Activated naive CD4-positive, alpha-beta T cell treated with anti-CD3 and anti-CD28 coated beads, Interleukin-2, amount 50 U/mL, for 72 hours (primary cell): ENCODE measurements at regions not wholly inside any gene's neighbourhood (a gene's known extent, or its start where the extent isn't known, plus 50 kb on each side); places are given as distances from the start of the nearest gene placed in this dataset.

Source experiments
- ATAC-seq, 2 donors: fragments of 150-1000 bp; cut with Tn5 transposase; 2 replicates each; pipeline ENCODE4 v1.10.0; 2021; ENCODE audit warnings: mild to moderate bottlenecking in 2 of 2, moderate library complexity in 2 of 2
- DNase-seq, 2 donors: peaks; one replicate each; pipeline ENCODE4 v3.0.0; 2021 to 2022; ENCODE audit warnings: low spot score in 2 of 2
- H3K27ac Mint-ChIP-seq, 2 donors: one replicate each; pipeline ENCODE4 v1.8.0; 2022; ENCODE audit warnings: mild to moderate bottlenecking in 2 of 2, mixed read lengths in 2 of 2
- H3K36me3 Mint-ChIP-seq, 2 donors: one replicate each; pipeline ENCODE4 v1.8.0; 2022; ENCODE audit warnings: mixed read lengths in 2 of 2
- H3K9me3 Mint-ChIP-seq, 2 donors: one replicate each; pipeline ENCODE4 v1.8.0; 2022; ENCODE audit warnings: mixed read lengths in 2 of 2

DNA sequence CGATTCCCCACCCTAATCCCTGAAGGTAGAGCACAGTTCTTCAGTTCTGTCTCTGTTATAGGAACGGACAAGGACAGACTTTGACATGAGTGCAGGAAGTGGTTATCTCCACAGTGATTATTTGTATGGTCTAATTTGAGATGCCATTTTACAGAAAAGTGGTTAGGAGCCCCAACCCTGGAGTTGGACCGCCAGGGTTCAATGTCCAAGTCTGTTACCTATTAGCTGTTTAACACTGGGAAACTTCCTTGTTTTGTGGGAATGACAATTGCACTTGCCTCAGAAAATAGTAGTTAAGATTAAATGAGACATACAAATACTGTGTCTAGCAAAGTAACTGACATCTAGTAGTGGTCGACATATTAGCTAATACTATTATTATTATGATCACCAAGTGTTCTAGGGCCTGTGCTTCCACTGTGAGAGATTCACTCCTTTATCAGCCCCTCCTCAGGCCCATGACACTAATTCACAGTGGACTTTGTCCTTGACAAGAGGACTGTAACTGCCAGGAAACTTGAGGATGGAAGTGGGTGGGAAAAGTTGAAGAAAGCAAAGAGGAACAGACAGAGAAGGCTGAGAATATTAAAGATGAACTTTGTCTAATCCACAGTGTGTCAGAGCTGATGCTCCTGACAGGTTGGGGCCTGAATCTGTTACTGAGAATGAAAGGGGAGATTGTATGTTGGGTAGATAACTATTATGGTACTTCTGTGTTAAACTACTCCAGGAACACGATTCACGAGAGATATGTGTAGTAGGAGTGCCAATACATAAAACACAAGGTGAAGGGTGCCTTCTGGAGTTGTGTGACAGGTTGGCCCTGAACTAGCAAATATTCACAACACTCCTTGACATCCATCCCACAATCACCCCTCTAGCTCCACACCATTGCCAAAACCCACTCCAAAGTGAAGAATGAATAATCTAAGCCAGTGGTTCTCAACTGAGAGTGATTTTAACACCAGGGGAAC lies 66.4 kb downstream of the TAC1 start:
- Mint-ChIP-seq H3K36me3 (no peaks in the 10 kb centered on the region), H3K27ac (no peak overlapping the region), H3K9me3 (no peaks in the 10 kb centered on the region)
- no peak for ATAC-seq
- DNase-seq = no peak

DNA sequence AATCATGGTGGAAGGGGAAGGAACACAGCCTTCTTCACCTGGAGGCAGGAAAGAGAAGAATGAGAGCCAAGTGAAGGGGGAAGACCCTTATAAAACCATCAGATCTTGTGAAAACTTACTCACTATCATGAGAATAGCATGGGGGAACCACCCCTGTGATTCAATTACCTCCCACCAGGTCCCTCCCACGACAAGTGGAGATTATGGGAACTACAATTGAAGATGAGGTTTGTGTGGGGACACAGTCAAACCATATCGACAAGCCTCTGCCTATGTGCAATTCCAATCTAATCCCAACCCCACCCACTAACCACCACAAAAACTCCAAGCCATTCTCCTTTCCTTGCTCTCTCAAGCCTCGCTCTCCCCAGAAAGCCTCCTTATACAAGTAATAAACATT lies 69.2 kb downstream of the TAC1 start:
- Mint-ChIP-seq H3K36me3 (no peaks in the 10 kb centered on the region), H3K9me3 (no peaks in the 10 kb centered on the region), H3K27ac (no peak overlapping the region)
- DNase-seq (no peak), ATAC-seq (peak in 1 of 2 donors; percentile 44)
